ENCODE measurements at regions not wholly inside any gene's neighbourhood (a gene's known extent, or its start where the extent isn't known, plus 50 kb on each side); places are given as distances from the start of the nearest gene placed in this dataset.

DNA sequence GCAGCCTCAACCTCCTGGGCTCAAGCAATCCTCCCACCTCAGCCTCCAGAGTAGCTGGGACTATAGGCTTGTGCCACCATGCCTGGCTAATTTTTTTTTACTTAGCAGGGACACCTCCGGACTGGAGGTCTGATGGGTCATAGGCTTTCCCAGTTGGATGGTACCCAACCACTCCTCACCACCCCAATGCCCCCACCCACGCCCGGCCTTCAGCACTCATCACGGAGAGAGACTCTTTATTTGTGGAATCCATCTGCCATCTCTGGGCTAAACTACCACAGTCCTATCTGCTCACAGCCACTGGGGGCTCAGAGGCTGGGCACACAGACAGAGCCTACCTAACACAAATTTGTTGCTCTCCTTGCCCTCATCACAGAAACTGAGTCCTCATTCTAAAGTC, 58.3 kb upstream of the STXBP1 start:
- intact Hi-C loops (cut with micrococcal nuclease; ENCODE audit: unreplicated experiment), result no loop called here
- H3K36me3 ChIP-seq (ENCODE audit: control insufficient read depth, insufficient read depth, low read length), result peaks cover 2% of the 10 kb centered on the region; the same call in 1 of the 2 replicates
- H3K27me3 ChIP-seq (replicated peaks; ENCODE audit: control insufficient read depth, insufficient read depth, low read length), result no peaks in the 10 kb centered on the region
- H3K27me3 Mint-ChIP-seq (ENCODE audit: insufficient read depth, unreplicated experiment), result no peaks in the 10 kb centered on the region
- no peaks in the 10 kb centered on the region for H3K9me3 ChIP-seq
- peaks cover 16% of the 10 kb centered on the region for H3K4me1 ChIP-seq
- no peak overlapping the region for H3K4me3 ChIP-seq (ENCODE audit: low read depth, low read length)
- TF ChIP-seq, protein P1, sequence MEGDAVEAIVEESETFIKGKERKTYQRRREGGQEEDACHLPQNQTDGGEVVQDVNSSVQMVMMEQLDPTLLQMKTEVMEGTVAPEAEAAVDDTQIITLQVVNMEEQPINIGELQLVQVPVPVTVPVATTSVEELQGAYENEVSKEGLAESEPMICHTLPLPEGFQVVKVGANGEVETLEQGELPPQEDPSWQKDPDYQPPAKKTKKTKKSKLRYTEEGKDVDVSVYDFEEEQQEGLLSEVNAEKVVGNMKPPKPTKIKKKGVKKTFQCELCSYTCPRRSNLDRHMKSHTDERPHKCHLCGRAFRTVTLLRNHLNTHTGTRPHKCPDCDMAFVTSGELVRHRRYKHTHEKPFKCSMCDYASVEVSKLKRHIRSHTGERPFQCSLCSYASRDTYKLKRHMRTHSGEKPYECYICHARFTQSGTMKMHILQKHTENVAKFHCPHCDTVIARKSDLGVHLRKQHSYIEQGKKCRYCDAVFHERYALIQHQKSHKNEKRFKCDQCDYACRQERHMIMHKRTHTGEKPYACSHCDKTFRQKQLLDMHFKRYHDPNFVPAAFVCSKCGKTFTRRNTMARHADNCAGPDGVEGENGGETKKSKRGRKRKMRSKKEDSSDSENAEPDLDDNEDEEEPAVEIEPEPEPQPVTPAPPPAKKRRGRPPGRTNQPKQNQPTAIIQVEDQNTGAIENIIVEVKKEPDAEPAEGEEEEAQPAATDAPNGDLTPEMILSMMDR (IDR thresholded peaks at IDR 0.05; ENCODE audit: insufficient read depth in 1 of 2, low read depth in 1 of 2, low read length in 1 of 2, severe bottlenecking in 1 of 2, unreplicated experiment in 1 of 2), result no peak
- peaks cover 12% of the 10 kb centered on the region for H3K36me3 Mint-ChIP-seq (ENCODE audit: insufficient read depth, unreplicated experiment)
- POLR2A ChIA-PET, result no interaction called here
- CTCF ChIA-PET, result no interaction called here
- no peaks in the 10 kb centered on the region for H3K9me3 Mint-ChIP-seq (ENCODE audit: unreplicated experiment)
- DNase-seq, result no peak
- no peak overlapping the region for H3K4me3 Mint-ChIP-seq (ENCODE audit: unreplicated experiment)
- no TSS peak for BruUV-seq (replicated peaks)
- no peak overlapping the region for H3K27ac Mint-ChIP-seq (ENCODE audit: unreplicated experiment)
- H3K4me1 Mint-ChIP-seq (ENCODE audit: low read depth, unreplicated experiment), result peaks cover 14% of the 10 kb centered on the region

DNA sequence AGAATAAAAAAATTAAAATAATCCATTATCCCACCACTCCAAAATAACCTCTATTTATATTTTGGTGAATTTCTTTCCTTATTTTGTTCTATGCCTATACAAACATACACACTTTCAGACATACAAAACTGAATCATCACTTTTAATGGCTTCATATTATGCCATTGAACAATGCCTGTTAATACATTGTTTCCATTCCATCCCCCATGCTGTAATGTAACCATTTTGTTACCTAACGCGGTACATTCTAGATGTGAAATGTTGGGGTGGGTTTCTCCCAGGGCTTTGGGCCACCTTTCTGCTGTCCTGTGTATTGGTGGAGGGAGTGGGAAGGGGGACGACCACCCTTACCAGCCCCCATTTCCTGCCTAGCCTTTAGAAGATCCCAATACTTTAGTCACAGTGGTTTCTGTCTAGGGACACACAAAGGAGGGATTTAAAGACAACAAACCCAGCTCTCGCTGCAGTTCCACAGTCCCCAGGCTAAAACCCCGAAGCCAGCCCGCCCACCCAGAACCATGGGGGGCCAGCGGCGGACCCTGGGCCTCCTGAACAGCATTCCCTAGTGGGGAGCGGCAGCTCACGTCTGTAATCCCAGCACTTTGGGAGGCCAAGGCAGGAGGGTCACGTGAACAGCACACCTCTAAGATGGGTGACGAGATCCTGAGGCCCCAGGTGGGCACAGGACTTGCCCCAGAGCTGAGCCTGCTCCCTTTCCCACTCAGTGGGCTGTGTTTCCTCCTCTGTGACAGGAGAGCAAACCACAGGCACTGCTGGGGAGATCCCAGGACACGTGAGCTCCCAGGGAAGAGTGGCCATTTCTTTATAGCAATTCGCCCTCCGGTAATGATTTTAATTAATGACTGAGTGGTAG, 56.9 kb upstream of the STXBP1 start:
- Mint-ChIP-seq H3K27ac (ENCODE audit: unreplicated experiment) (no peak overlapping the region), H3K9me3 (ENCODE audit: unreplicated experiment) (no peaks in the 10 kb centered on the region), H3K27me3 (ENCODE audit: insufficient read depth, unreplicated experiment) (no peaks in the 10 kb centered on the region), H3K4me3 (ENCODE audit: unreplicated experiment) (no peak overlapping the region), H3K36me3 (ENCODE audit: insufficient read depth, unreplicated experiment) (peaks cover 12% of the 10 kb centered on the region), H3K4me1 (ENCODE audit: low read depth, unreplicated experiment) (peaks cover 3% of the 10 kb centered on the region)
- intact Hi-C loops (cut with micrococcal nuclease; ENCODE audit: unreplicated experiment), result no loop called here
- BruUV-seq (replicated peaks), result no TSS peak
- Histone ChIP-seq H3K4me1 (peaks cover 13% of the 10 kb centered on the region), H3K27me3 (replicated peaks; ENCODE audit: control insufficient read depth, insufficient read depth, low read length) (no peaks in the 10 kb centered on the region), H3K4me3 (ENCODE audit: low read depth, low read length) (no peak overlapping the region), H3K9me3 (no peaks in the 10 kb centered on the region), H3K36me3 (ENCODE audit: control insufficient read depth, insufficient read depth, low read length) (no peaks in the 10 kb centered on the region; the same call in 1 of the 2 replicates)
- TF ChIP-seq, protein P1 (IDR thresholded peaks at IDR 0.05; ENCODE audit: insufficient read depth in 1 of 2, low read depth in 1 of 2, low read length in 1 of 2, severe bottlenecking in 1 of 2, unreplicated experiment in 1 of 2), result no peak
- CTCF ChIA-PET, result no interaction called here
- DNase-seq, result no peak
- POLR2A ChIA-PET, result no interaction called here

DNA sequence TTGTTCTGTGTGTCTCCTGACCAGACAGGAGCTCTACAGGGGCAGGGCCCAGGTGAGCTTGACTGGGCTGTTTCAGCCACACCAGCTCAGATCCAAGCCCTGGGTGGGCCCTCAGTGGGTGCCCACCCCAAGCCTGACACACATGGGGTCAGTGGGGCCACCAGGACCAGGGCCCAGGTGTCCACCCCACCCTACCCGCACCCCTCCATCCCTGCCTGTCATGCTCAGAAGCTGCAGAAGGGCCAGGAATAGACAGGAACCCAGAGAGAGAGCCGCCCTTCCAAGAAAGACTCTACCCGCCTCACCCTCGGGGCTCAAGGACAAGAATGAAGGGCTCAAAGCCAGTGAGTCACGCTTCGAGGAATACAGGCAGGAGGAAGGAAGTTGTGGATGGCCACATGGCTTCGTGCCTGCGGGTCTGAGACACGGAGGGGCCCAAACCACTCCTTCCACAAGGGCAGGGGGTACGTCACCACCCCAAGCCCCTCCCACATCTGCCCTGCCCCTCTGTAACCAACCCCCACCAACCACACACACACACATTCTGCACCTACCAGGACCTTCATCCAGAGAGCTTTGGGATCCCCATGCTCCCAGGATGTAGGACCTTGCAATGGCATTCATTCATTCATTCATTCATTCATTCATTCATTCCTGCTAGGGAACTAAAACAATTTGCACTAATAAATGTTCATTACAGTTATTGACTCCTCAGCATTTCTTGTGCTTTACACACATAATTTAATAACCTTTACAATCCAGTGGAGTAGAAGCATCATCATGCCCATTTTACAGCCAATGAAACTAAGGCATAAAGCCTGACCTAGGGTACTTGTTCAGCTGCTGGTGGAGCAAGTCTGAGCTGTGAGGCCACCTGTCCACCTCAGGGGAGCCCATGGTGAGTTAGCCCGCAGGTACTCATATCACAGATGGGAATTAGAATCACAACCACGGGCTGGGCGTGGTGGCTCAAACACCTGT, 55.9 kb upstream of the STXBP1 start:
- Histone ChIP-seq H3K36me3 (ENCODE audit: control insufficient read depth, insufficient read depth, low read length) (no peaks in the 10 kb centered on the region; the same call in 1 of the 2 replicates), H3K9me3 (no peaks in the 10 kb centered on the region), H3K4me3 (ENCODE audit: low read depth, low read length) (no peak overlapping the region), H3K4me1 (peaks cover 16% of the 10 kb centered on the region), H3K27me3 (replicated peaks; ENCODE audit: control insufficient read depth, insufficient read depth, low read length) (no peaks in the 10 kb centered on the region)
- H3K4me3 Mint-ChIP-seq (ENCODE audit: unreplicated experiment), result no peak overlapping the region
- CTCF ChIA-PET, result no interaction called here
- BruUV-seq (replicated peaks), result no TSS peak
- POLR2A ChIA-PET, result interaction anchor here (0.6 kb wide), 1 partner anchor 19 kb away, joined by 13 read pairs; no protein-coding TSS in a partner anchor
- TF ChIP-seq, protein P1 (IDR thresholded peaks at IDR 0.05; ENCODE audit: insufficient read depth in 1 of 2, low read depth in 1 of 2, low read length in 1 of 2, severe bottlenecking in 1 of 2, unreplicated experiment in 1 of 2), result no peak
- intact Hi-C loops (cut with micrococcal nuclease; ENCODE audit: unreplicated experiment), result no loop called here
- H3K9me3 Mint-ChIP-seq (ENCODE audit: unreplicated experiment), result no peaks in the 10 kb centered on the region
- H3K27me3 Mint-ChIP-seq (ENCODE audit: insufficient read depth, unreplicated experiment), result no peaks in the 10 kb centered on the region
- DNase-seq, result peak in 1 of 2 experiments; percentile 48
- peaks cover 12% of the 10 kb centered on the region for H3K36me3 Mint-ChIP-seq (ENCODE audit: insufficient read depth, unreplicated experiment)
- H3K4me1 Mint-ChIP-seq (ENCODE audit: low read depth, unreplicated experiment), result no peaks in the 10 kb centered on the region
- peak overlapping the region; percentile 45 for H3K27ac Mint-ChIP-seq (ENCODE audit: unreplicated experiment)

Measured in Caco-2 (cell line).